ENCODE measurements at regions not wholly inside any gene's neighbourhood (a gene's known extent, or its start where the extent isn't known, plus 50 kb on each side); places are given as distances from the start of the nearest gene placed in this dataset.

- TF ChIP-seq SMAD1 (IDR thresholded peaks at IDR 0.05; ENCODE audit: low read depth, partially characterized antibody) (no peak), RFX5 (IDR thresholded peaks at IDR 0.05; ENCODE audit: low read depth, low read length) (no peak)
Observed at GRCh38 chr2:217177720-217178119, 317.9 kb upstream of the TNP1 start.

Data from GM12878 (cell line).